H9 (cell line): ENCODE measurements at regions not wholly inside any gene's neighbourhood (a gene's known extent, or its start where the extent isn't known, plus 50 kb on each side); places are given as distances from the start of the nearest gene placed in this dataset.

Experiments used
- DNase-seq: peaks from one replicate; pipeline ENCODE4 v3.0.0-alpha.2; 2017
- H2AFZ ChIP-seq: one replicate; pipeline ENCODE4 v1.6.1; 2013; ENCODE audit warnings: mild to moderate bottlenecking, low read length, control low read depth, moderate library complexity
- H2AK5ac ChIP-seq: 2 replicates; pipeline ENCODE4 v1.6.1; 2013; ENCODE audit warnings: low read length, control low read depth, mixed read lengths; ENCODE audit not compliant: insufficient read length
- H2BK120ac ChIP-seq: one replicate; pipeline ENCODE4 v1.6.1; 2013; ENCODE audit warnings: low read depth, mild to moderate bottlenecking, low read length, control low read depth, inconsistent platforms; ENCODE audit not compliant: poor library complexity, severe bottlenecking
- H2BK12ac ChIP-seq: 2 replicates; pipeline ENCODE4 v1.6.1; 2013; ENCODE audit warnings: low read length, control low read depth, mixed read lengths, low read depth; ENCODE audit not compliant: insufficient read length
- H2BK15ac ChIP-seq: 2 replicates; pipeline ENCODE4 v1.6.1; 2013; ENCODE audit warnings: low read depth, low read length, control low read depth
- H2BK20ac ChIP-seq: one replicate; pipeline ENCODE4 v1.6.1; 2013; ENCODE audit warnings: low read depth, mild to moderate bottlenecking, low read length, control low read depth, inconsistent platforms; ENCODE audit not compliant: poor library complexity, severe bottlenecking
- H2BK5ac ChIP-seq: 2 replicates; pipeline ENCODE4 v1.6.1; 2013; ENCODE audit warnings: low read length, control low read depth, mixed read lengths; ENCODE audit not compliant: insufficient read length
- H3K14ac ChIP-seq: 2 replicates; pipeline ENCODE4 v1.6.1; 2013; ENCODE audit warnings: low read length, control low read depth; ENCODE audit not compliant: insufficient read depth
- H3K18ac ChIP-seq: 2 replicates; pipeline ENCODE4 v1.6.1; 2013; ENCODE audit warnings: low read depth, mild to moderate bottlenecking, mixed read lengths, low read length, control low read depth; ENCODE audit not compliant: insufficient read length
- H3K23ac ChIP-seq: 2 replicates; pipeline ENCODE4 v1.6.1; 2013; ENCODE audit warnings: low read length, control low read depth, mixed read lengths, low read depth; ENCODE audit not compliant: insufficient read length
- H3K23me2 ChIP-seq: 2 replicates; pipeline ENCODE4 v1.6.1; 2013; ENCODE audit warnings: low read depth, mild to moderate bottlenecking, mixed read lengths, low read length, control low read depth; ENCODE audit not compliant: insufficient read length, poor library complexity, severe bottlenecking
- H3K27ac ChIP-seq: 2 replicates; pipeline ENCODE4 v1.5.1; 2013; ENCODE audit warnings: low read length, control low read depth, mixed read lengths, low read depth; ENCODE audit not compliant: insufficient read length
- H3K27me3 ChIP-seq: 2 replicates; pipeline ENCODE4 v1.6.1; 2013; ENCODE audit warnings: low read length, control low read depth, inconsistent platforms; ENCODE audit not compliant: insufficient read depth
- H3K4ac ChIP-seq: 2 replicates; pipeline ENCODE4 v1.6.1; 2013; ENCODE audit warnings: low read depth, mild to moderate bottlenecking, control low read depth, inconsistent platforms, low read length, moderate library complexity
- H3K4me1 ChIP-seq: 2 replicates; pipeline ENCODE4 v1.6.1; 2013; ENCODE audit warnings: low read length, control low read depth, inconsistent platforms; ENCODE audit not compliant: insufficient read depth
- H3K4me2 ChIP-seq: 2 replicates; pipeline ENCODE4 v1.6.1; 2013; ENCODE audit warnings: low read length, control low read depth, mixed read lengths; ENCODE audit not compliant: insufficient read length, insufficient read depth
- H3K56ac ChIP-seq: 2 replicates; pipeline ENCODE4 v1.6.1; 2013; ENCODE audit warnings: low read depth, mild to moderate bottlenecking, mixed read lengths, low read length, control low read depth; ENCODE audit not compliant: insufficient read length
- H3K79me1 ChIP-seq: 2 replicates; pipeline ENCODE4 v1.6.1; 2013; ENCODE audit warnings: low read depth, mild to moderate bottlenecking, moderate library complexity, low read length, control low read depth, inconsistent platforms; ENCODE audit not compliant: insufficient read depth, poor library complexity, severe bottlenecking
- H3K79me2 ChIP-seq: 2 replicates; pipeline ENCODE4 v1.6.1; 2013; ENCODE audit warnings: low read length, control low read depth, inconsistent platforms; ENCODE audit not compliant: insufficient read depth
- H3K9ac ChIP-seq: 2 replicates; pipeline ENCODE4 v1.6.1; 2013; ENCODE audit warnings: low read length, control low read depth, mixed read lengths; ENCODE audit not compliant: insufficient read length; ENCODE audit errors: extremely low read depth
- H3K9me3 ChIP-seq: one replicate; pipeline ENCODE4 v1.6.1; 2013; ENCODE audit warnings: low read depth, low read length, inconsistent platforms; ENCODE audit not compliant: control insufficient read depth
- H3T11ph ChIP-seq: one replicate; pipeline ENCODE4 v1.6.1; 2013; ENCODE audit warnings: mild to moderate bottlenecking, low read length, control low read depth, inconsistent platforms
- H4K20me1 ChIP-seq: one replicate; pipeline ENCODE4 v1.6.1; 2013; ENCODE audit not compliant: control insufficient read depth, insufficient read length, insufficient read depth
- H4K5ac ChIP-seq: 2 replicates; pipeline ENCODE4 v1.6.1; 2013; ENCODE audit warnings: low read depth, mild to moderate bottlenecking, mixed read lengths, low read length, control low read depth; ENCODE audit not compliant: insufficient read length
- H4K8ac ChIP-seq: replicated peaks from 2 replicates; pipeline ENCODE4 v1.6.1; 2013; ENCODE audit warnings: low read length, control low read depth, mixed read lengths, low read depth; ENCODE audit not compliant: insufficient read length
- H4K91ac ChIP-seq: 2 replicates; pipeline ENCODE4 v1.6.1; 2013; ENCODE audit warnings: low read depth, mild to moderate bottlenecking, moderate library complexity, mixed read lengths, low read length, control low read depth; ENCODE audit not compliant: insufficient read length
- H3K27ac Mint-ChIP-seq, 3 experiments: 2 replicates in 2 of 3; 3 replicates in 1 of 3; pipeline ENCODE4 v1.8.0; 2020 to 2021; ENCODE audit warnings: mixed read lengths in 3 of 3, mild to moderate bottlenecking in 1 of 3, moderate library complexity in 1 of 3
- H3K27me3 Mint-ChIP-seq: 2 replicates; pipeline ENCODE4 v1.8.0; 2021; ENCODE audit warnings: low read depth, mild to moderate bottlenecking, moderate library complexity, mixed read lengths
- H3K36me3 Mint-ChIP-seq, 3 experiments: 2 replicates in 2 of 3; 3 replicates in 1 of 3; pipeline ENCODE4 v1.8.0; 2020 to 2021; ENCODE audit warnings: low read depth in 3 of 3, mixed read lengths in 3 of 3; ENCODE audit not compliant: insufficient read depth in 1 of 3
- H3K4me1 Mint-ChIP-seq, 2 experiments: 2 replicates each; pipeline ENCODE4 v1.8.0; 2020; ENCODE audit warnings: mixed read lengths in 2 of 2
- H3K4me3 Mint-ChIP-seq, 2 experiments: 2 replicates in 1 of 2; 3 replicates in 1 of 2; pipeline ENCODE4 v1.8.0; 2020 to 2021; ENCODE audit warnings: mild to moderate bottlenecking in 2 of 2, mixed read lengths in 2 of 2, moderate library complexity in 1 of 2
- H3K9me3 Mint-ChIP-seq, 2 experiments: 2 replicates in 1 of 2; 3 replicates in 1 of 2; pipeline ENCODE4 v1.8.0; 2020; ENCODE audit warnings: mild to moderate bottlenecking in 2 of 2, mixed read lengths in 2 of 2, moderate library complexity in 1 of 2
- WGBS: extraction: QIAGEN DNeasy Blood & Tissue Kit; methylation state at CpG from one replicate; pipeline ENCODE4 v1.1.7; 2013; ENCODE audit warnings: missing lambda C conversion rate, low lambda C conversion rate, mixed read lengths; ENCODE audit not compliant: insufficient read length; ENCODE audit errors: extremely low coverage; 5-methylcytosine and 5-hydroxymethylcytosine counted together
- TF ChIP-seq, protein P1 (sequence below): fragments of 200-600 bp; sonication (generic); conservative IDR thresholded peaks from 3 replicates; pipeline ENCODE4 v1.8.0; 2021; ENCODE audit warnings: antibody characterized with exemption, mild to moderate bottlenecking

DNA sequence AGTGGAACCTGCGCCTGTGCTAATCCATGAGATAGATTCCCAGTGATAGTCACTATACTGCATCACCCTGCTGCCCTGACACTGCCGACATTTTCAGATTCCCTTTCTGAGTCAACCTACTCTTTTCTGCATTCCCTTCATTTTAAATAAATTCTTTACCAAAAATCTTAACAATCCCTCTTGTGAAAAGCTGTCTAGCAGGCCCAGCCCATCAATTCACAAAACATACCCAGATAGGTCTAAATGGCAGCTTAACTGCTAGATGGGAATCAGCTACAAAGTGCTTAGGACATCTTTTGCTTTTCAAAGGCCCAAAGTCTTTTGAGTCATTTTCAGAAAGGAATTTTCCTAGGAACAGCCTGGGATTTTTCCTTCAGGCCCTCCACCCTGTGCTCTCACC is 180.1 kb upstream of the PTBP2 start:
- Histone ChIP-seq H4K20me1 (no peaks in the 10 kb centered on the region), H2BK120ac (no peak overlapping the region), H4K91ac (no peak overlapping the region), H4K8ac (no peak overlapping the region), H3T11ph (no peak overlapping the region), H3K9me3 (no peaks in the 10 kb centered on the region), H3K4me2 (no peak overlapping the region), H2AK5ac (no peak overlapping the region), H2AFZ (no peak overlapping the region), H3K4ac (no peak overlapping the region), H2BK12ac (no peak overlapping the region), H3K79me2 (no peaks in the 10 kb centered on the region), H3K56ac (no peak overlapping the region), H3K4me1 (peaks cover 16% of the 10 kb centered on the region; the same call in 1 of the 2 replicates), H4K5ac (no peak overlapping the region), H2BK20ac (no peak overlapping the region), H3K23me2 (no peaks in the 10 kb centered on the region), H3K14ac (no peak overlapping the region), H2BK5ac (no peak overlapping the region), H3K9ac (no peak overlapping the region), H3K27me3 (no peaks in the 10 kb centered on the region), H3K79me1 (no peaks in the 10 kb centered on the region), H3K18ac (no peak overlapping the region), H3K27ac (no peak overlapping the region), H3K23ac (no peak overlapping the region), H2BK15ac (no peak overlapping the region)
- no peaks in the 10 kb centered on the region; a peak in 1 of 5 replicates for H3K9me3 Mint-ChIP-seq
- TF ChIP-seq, protein P1, sequence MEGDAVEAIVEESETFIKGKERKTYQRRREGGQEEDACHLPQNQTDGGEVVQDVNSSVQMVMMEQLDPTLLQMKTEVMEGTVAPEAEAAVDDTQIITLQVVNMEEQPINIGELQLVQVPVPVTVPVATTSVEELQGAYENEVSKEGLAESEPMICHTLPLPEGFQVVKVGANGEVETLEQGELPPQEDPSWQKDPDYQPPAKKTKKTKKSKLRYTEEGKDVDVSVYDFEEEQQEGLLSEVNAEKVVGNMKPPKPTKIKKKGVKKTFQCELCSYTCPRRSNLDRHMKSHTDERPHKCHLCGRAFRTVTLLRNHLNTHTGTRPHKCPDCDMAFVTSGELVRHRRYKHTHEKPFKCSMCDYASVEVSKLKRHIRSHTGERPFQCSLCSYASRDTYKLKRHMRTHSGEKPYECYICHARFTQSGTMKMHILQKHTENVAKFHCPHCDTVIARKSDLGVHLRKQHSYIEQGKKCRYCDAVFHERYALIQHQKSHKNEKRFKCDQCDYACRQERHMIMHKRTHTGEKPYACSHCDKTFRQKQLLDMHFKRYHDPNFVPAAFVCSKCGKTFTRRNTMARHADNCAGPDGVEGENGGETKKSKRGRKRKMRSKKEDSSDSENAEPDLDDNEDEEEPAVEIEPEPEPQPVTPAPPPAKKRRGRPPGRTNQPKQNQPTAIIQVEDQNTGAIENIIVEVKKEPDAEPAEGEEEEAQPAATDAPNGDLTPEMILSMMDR = no peak
- no peaks in the 10 kb centered on the region for H3K27me3 Mint-ChIP-seq
- H3K36me3 Mint-ChIP-seq = no peaks in the 10 kb centered on the region
- WGBS = no CpG with 5 or more reads among the region's 2 CpGs
- H3K27ac Mint-ChIP-seq = peak overlapping the region in 1 of 3 experiments; percentile 8; a peak in 1 of 7 replicates
- H3K4me1 Mint-ChIP-seq = peaks cover 43 to 54% of the 10 kb centered on the region in 2 experiments
- DNase-seq = no peak
- no peak overlapping the region for H3K4me3 Mint-ChIP-seq
